Kidney (tissue), 13 donors: ENCODE measurements at regions not wholly inside any gene's neighbourhood (a gene's known extent, or its start where the extent isn't known, plus 50 kb on each side); places are given as distances from the start of the nearest gene placed in this dataset.

Experiments used
- DNase-seq, 5 donors: peaks; one replicate each; pipeline ENCODE4 v3.0.0-alpha.2; 2013 to 2020
- FAIRE-seq: peaks from 2 replicates; lab custom pipeline; 2012; peaks lifted over from hg19 to GRCh38; lab: Jason Lieb, UNC
- H3K27ac ChIP-seq, 2 donors: one replicate each; pipeline ENCODE4 v1.7.0; 2013; ENCODE audit warnings: low read depth in 2 of 2, low read length in 2 of 2, inconsistent platforms in 1 of 2
- H3K27me3 ChIP-seq: one replicate; pipeline ENCODE4 v1.7.1; 2013; ENCODE audit warnings: low read length, inconsistent platforms; ENCODE audit not compliant: control insufficient read depth, insufficient read depth
- H3K36me3 ChIP-seq, 3 donors: one replicate each; pipeline versions ENCODE4 v1.7.0 to v1.7.1; 2013; ENCODE audit warnings: low read length in 3 of 3, control low read depth in 1 of 3, inconsistent platforms in 1 of 3; ENCODE audit not compliant: insufficient read depth in 3 of 3, control insufficient read depth in 2 of 3
- H3K4me1 ChIP-seq, 3 donors: one replicate each; pipeline versions ENCODE4 v1.7.0 to v1.7.1; 2013; ENCODE audit warnings: low read length in 3 of 3, inconsistent platforms in 1 of 3, low read depth in 1 of 3; ENCODE audit not compliant: control insufficient read depth in 2 of 3, insufficient read depth in 2 of 3
- H3K4me3 ChIP-seq, 3 donors: one replicate each; pipeline versions ENCODE4 v1.7.0 to v1.8.1; 2013; ENCODE audit warnings: low read length in 3 of 3, control low read depth in 1 of 3, inconsistent platforms in 1 of 3
- H3K9ac ChIP-seq, 3 donors: one replicate each; pipeline versions ENCODE4 v1.7.0 to v1.7.1; 2013; ENCODE audit warnings: low read length in 3 of 3, control low read depth in 1 of 3, inconsistent platforms in 1 of 3
- H3K9me3 ChIP-seq, 3 donors: one replicate each; pipeline versions ENCODE4 v1.7.0 to v1.7.1; 2013; ENCODE audit warnings: low read length in 3 of 3, control low read depth in 1 of 3, inconsistent platforms in 1 of 3; ENCODE audit not compliant: control insufficient read depth in 2 of 3, insufficient read depth in 1 of 3
- intact Hi-C: fragments of 100-400 bp; cut with DNase I; formaldehyde crosslinking; loops from one replicate; pipeline ENCODE4 v1.11.1; 2022
- TF ChIP-seq, protein P1 (sequence below): IDR thresholded peaks from 3 replicates; pipeline ENCODE4 v1.5.1; 2012; ENCODE audit warnings: mild to moderate bottlenecking, moderate library complexity, borderline replicate concordance; ENCODE audit not compliant: insufficient read depth; ENCODE audit errors: extremely low read depth
- donor health status: control.
- donor health status: control.
- donor health status: control.
- donor health status: control.
- donor health status: control.
- donor health status: DM: yes; HTN: yes; CAD: no.
- donor health status: Normal renal cell carcinoma (clear cell type).

DNA sequence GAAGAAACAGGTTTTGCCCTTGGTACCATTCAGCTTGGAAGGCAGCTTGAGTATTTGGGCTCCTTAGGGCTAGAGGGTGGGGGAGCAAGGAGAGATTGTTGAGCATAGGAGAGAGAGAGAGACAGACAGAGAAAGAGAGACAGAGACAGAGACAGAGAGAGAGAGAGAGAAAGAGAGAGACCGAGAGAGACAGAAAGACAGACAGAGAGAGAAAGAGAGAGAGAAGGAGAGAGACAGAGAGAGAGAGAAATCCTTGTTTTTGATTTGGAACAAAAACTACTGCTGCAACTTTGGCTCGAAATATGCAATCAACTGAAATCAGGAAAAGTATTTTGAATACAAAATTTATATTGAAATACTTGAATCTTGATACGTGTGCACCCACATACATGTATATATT, 85.8 kb upstream of the ZNF536 start:
- TF ChIP-seq, protein P1, sequence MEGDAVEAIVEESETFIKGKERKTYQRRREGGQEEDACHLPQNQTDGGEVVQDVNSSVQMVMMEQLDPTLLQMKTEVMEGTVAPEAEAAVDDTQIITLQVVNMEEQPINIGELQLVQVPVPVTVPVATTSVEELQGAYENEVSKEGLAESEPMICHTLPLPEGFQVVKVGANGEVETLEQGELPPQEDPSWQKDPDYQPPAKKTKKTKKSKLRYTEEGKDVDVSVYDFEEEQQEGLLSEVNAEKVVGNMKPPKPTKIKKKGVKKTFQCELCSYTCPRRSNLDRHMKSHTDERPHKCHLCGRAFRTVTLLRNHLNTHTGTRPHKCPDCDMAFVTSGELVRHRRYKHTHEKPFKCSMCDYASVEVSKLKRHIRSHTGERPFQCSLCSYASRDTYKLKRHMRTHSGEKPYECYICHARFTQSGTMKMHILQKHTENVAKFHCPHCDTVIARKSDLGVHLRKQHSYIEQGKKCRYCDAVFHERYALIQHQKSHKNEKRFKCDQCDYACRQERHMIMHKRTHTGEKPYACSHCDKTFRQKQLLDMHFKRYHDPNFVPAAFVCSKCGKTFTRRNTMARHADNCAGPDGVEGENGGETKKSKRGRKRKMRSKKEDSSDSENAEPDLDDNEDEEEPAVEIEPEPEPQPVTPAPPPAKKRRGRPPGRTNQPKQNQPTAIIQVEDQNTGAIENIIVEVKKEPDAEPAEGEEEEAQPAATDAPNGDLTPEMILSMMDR = no peak
- no peaks in the 10 kb centered on the region for H3K9me3 ChIP-seq
- intact Hi-C loops = no loop called here
- H3K4me1 ChIP-seq = no peaks in the 10 kb centered on the region
- no peak overlapping the region for H3K4me3 ChIP-seq
- H3K27me3 ChIP-seq = no peaks in the 10 kb centered on the region
- DNase-seq (no peak), FAIRE-seq (no peak)
- H3K36me3 ChIP-seq = no peaks in the 10 kb centered on the region
- H3K27ac ChIP-seq = no peak overlapping the region
- no peak overlapping the region for H3K9ac ChIP-seq

- intact Hi-C loops = no loop called here
- FAIRE-seq (no peak), DNase-seq (no peak)
- H3K9me3 ChIP-seq = no peaks in the 10 kb centered on the region
- no peak overlapping the region for H3K4me3 ChIP-seq
- no peaks in the 10 kb centered on the region for H3K27me3 ChIP-seq
- H3K27ac ChIP-seq = no peak overlapping the region
- H3K36me3 ChIP-seq = no peaks in the 10 kb centered on the region
- TF ChIP-seq, protein P1 = no peak
- H3K9ac ChIP-seq = no peak overlapping the region
- no peaks in the 10 kb centered on the region for H3K4me1 ChIP-seq
Observed at GRCh38 chr19:30287259-30287658, 84.9 kb upstream of the ZNF536 start.

- intact Hi-C loops = no loop called here
- no peaks in the 10 kb centered on the region for H3K36me3 ChIP-seq
- DNase-seq (no peak), FAIRE-seq (no peak)
- H3K4me1 ChIP-seq = no peaks in the 10 kb centered on the region
- TF ChIP-seq, protein P1 = no peak
- H3K27ac ChIP-seq = no peak overlapping the region
- H3K27me3 ChIP-seq = no peaks in the 10 kb centered on the region
- no peaks in the 10 kb centered on the region for H3K9me3 ChIP-seq
- H3K4me3 ChIP-seq = no peak overlapping the region
- no peak overlapping the region for H3K9ac ChIP-seq
Observed at GRCh38 chr19:30287973-30288372, 84.2 kb upstream of the ZNF536 start.

- no peak for FAIRE-seq
- intact Hi-C loops = no loop called here
- H3K9me3 ChIP-seq = no peaks in the 10 kb centered on the region
Observed at GRCh38 chr19:30288911-30289310, 83.3 kb upstream of the ZNF536 start.

More at GRCh38 chr19:30288911-30289310, 83.3 kb upstream of the ZNF536 start:
- Histone ChIP-seq H3K36me3 (no peaks in the 10 kb centered on the region), H3K27ac (no peak overlapping the region), H3K27me3 (no peaks in the 10 kb centered on the region), H3K4me3 (no peak overlapping the region), H3K9ac (no peak overlapping the region), H3K4me1 (no peaks in the 10 kb centered on the region)
- DNase-seq = no peak
- TF ChIP-seq, protein P1 = no peak
